ENCODE measurements at regions not wholly inside any gene's neighbourhood (a gene's known extent, or its start where the extent isn't known, plus 50 kb on each side); places are given as distances from the start of the nearest gene placed in this dataset.

GRCh38 chr20:48057739-48058138 is 272.5 kb upstream of the SULF2 start:
- Histone ChIP-seq H3K9ac (ENCODE audit: low read length) (no peak overlapping the region), H3K27ac (ENCODE audit: low read length) (no peak overlapping the region), H3K27me3 (ENCODE audit: low read depth, low read length) (peaks cover 43% of the 10 kb centered on the region), H2AFZ (ENCODE audit: low read depth, low read length) (no peak overlapping the region), H3K4me2 (ENCODE audit: low read length) (no peak overlapping the region), H3K4me3 (ENCODE audit: low read length) (no peak overlapping the region), H3K36me3 (replicated peaks; ENCODE audit: low read depth, low read length) (no peaks in the 10 kb centered on the region), H3K79me2 (ENCODE audit: low read length) (no peaks in the 10 kb centered on the region), H3K9me3 (ENCODE audit: insufficient read depth, low read length) (peaks cover 7% of the 10 kb centered on the region), H4K20me1 (ENCODE audit: insufficient read depth, low read length) (no peaks in the 10 kb centered on the region), H3K4me1 (ENCODE audit: low read length) (no peaks in the 10 kb centered on the region)
- no peak for TF ChIP-seq EZH2phosphoT487 (IDR thresholded peaks at IDR 0.05; ENCODE audit: low read depth)
- TF ChIP-seq CTCF (IDR thresholded peaks at IDR 0.05; ENCODE audit: low read depth, low read length): no peak

- Histone ChIP-seq H3K36me3 (replicated peaks; ENCODE audit: low read depth, low read length) (no peaks in the 10 kb centered on the region), H3K27me3 (ENCODE audit: low read depth, low read length) (peaks cover 43% of the 10 kb centered on the region), H3K79me2 (ENCODE audit: low read length) (no peaks in the 10 kb centered on the region)
These were observed 272.0 kb upstream of the SULF2 start for GRCh38 chr20:48057251-48057650.

GRCh38 chr20:48056218-48056617 is 270.9 kb upstream of the SULF2 start:
- H3K9ac ChIP-seq (ENCODE audit: low read length): no peak overlapping the region
- no peaks in the 10 kb centered on the region for H3K4me1 ChIP-seq (ENCODE audit: low read length)
- H3K4me3 ChIP-seq (ENCODE audit: low read length): no peak overlapping the region
- no peak overlapping the region for H2AFZ ChIP-seq (ENCODE audit: low read depth, low read length)
- no peaks in the 10 kb centered on the region for H3K36me3 ChIP-seq (replicated peaks; ENCODE audit: low read depth, low read length)
- TF ChIP-seq CTCF (IDR thresholded peaks at IDR 0.05; ENCODE audit: low read depth, low read length): no peak
- no peak for TF ChIP-seq EZH2phosphoT487 (IDR thresholded peaks at IDR 0.05; ENCODE audit: low read depth)
- H3K4me2 ChIP-seq (ENCODE audit: low read length): no peak overlapping the region
- no peak overlapping the region for H3K27ac ChIP-seq (ENCODE audit: low read length)
- H3K27me3 ChIP-seq (ENCODE audit: low read depth, low read length): peaks cover 53% of the 10 kb centered on the region
- H3K79me2 ChIP-seq (ENCODE audit: low read length): no peaks in the 10 kb centered on the region
- peaks cover 7% of the 10 kb centered on the region for H3K9me3 ChIP-seq (ENCODE audit: insufficient read depth, low read length)
- H4K20me1 ChIP-seq (ENCODE audit: insufficient read depth, low read length): no peaks in the 10 kb centered on the region

More at GRCh38 chr20:48057251-48057650, 272.0 kb upstream of the SULF2 start:
- Histone ChIP-seq H4K20me1 (ENCODE audit: insufficient read depth, low read length) (no peaks in the 10 kb centered on the region), H3K27ac (ENCODE audit: low read length) (no peak overlapping the region), H3K4me3 (ENCODE audit: low read length) (no peak overlapping the region), H3K4me1 (ENCODE audit: low read length) (no peaks in the 10 kb centered on the region), H3K9ac (ENCODE audit: low read length) (no peak overlapping the region), H2AFZ (ENCODE audit: low read depth, low read length) (no peak overlapping the region), H3K9me3 (ENCODE audit: insufficient read depth, low read length) (peaks cover 7% of the 10 kb centered on the region), H3K4me2 (ENCODE audit: low read length) (no peak overlapping the region)
- TF ChIP-seq CTCF (IDR thresholded peaks at IDR 0.05; ENCODE audit: low read depth, low read length) (no peak), EZH2phosphoT487 (IDR thresholded peaks at IDR 0.05; ENCODE audit: low read depth) (no peak)

GRCh38 chr20:48054051-48054450 is 268.8 kb upstream of the SULF2 start:
- H3K36me3 ChIP-seq (replicated peaks; ENCODE audit: low read depth, low read length): no peaks in the 10 kb centered on the region
- H3K4me3 ChIP-seq (ENCODE audit: low read length): no peak overlapping the region
- H3K27me3 ChIP-seq (ENCODE audit: low read depth, low read length): peaks cover 59% of the 10 kb centered on the region
- no peak for TF ChIP-seq EZH2phosphoT487 (IDR thresholded peaks at IDR 0.05; ENCODE audit: low read depth)
- TF ChIP-seq CTCF (IDR thresholded peaks at IDR 0.05; ENCODE audit: low read depth, low read length): no peak
- peaks cover 7% of the 10 kb centered on the region for H3K9me3 ChIP-seq (ENCODE audit: insufficient read depth, low read length)
- no peaks in the 10 kb centered on the region for H3K79me2 ChIP-seq (ENCODE audit: low read length)
- H2AFZ ChIP-seq (ENCODE audit: low read depth, low read length): no peak overlapping the region
- no peak overlapping the region for H3K4me2 ChIP-seq (ENCODE audit: low read length)
- no peaks in the 10 kb centered on the region for H4K20me1 ChIP-seq (ENCODE audit: insufficient read depth, low read length)
- H3K27ac ChIP-seq (ENCODE audit: low read length): no peak overlapping the region
- no peak overlapping the region for H3K9ac ChIP-seq (ENCODE audit: low read length)
- no peaks in the 10 kb centered on the region for H3K4me1 ChIP-seq (ENCODE audit: low read length)
